ENCODE measurements at regions not wholly inside any gene's neighbourhood (a gene's known extent, or its start where the extent isn't known, plus 50 kb on each side); places are given as distances from the start of the nearest gene placed in this dataset.
"Not testable (repeated sequence)": the region's sequence is repeated elsewhere in the genome, so short reads cannot be mapped to it uniquely, and the experiment has no call there.

DNA sequence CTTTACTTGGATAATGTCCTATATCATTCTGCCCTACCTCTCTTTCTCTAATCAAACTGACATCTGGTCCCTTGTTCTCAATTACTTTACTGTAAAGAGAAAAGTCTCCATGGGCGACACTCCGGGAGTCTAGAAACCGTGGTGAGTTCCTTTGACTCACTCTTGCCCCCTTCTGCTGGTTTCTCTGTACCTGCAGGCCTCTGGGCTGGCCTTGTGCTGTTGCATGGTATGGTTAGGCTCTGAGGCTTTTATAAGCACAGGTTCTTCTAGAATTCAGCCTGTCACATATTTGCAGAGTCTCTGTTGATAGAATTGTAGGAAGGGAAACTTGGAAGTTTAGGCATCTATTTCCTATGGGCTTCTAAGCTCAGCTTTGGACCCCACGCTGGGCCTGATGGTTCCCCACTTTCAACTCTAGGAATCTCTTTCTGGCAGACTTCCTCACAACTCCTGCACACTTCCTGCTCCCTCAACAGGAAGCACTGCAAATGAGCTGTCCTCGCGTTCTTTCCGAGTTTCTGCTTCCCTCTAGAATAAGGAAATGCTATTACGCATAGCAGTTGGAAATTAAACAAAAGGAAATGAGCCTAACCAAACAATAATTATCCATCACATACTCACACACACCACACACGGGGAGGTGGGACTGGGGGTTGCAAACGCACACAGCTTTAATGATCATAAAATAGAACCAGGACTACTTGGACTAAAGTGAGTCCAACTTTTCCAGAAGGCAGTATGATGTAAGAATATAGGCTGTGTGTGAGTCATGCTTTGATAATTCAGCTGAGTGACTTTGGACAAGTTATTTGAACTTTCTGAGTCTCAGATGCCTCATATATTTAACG is 683.3 kb downstream of the QKI start:
- DNase-seq = no peak

DNA sequence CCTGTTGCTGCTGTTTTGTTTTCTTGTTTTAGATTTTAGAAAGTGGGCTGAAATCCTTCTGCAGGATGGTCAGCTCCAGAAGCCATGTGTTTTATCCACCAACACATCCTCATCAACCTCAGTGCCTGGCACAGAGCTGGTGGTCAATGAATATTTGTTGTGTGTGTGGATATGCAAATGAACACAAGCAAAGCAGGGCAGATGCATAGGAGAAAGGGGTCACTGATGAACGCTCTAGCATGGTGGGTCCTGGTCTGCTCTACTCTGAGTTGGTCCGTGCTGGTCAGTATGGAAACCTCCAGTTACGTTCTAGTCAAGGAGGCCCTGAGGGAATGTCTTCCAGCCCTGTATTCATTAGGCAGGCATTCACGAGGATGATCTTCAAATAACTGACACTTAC is 682.5 kb downstream of the QKI start:
- no peak for DNase-seq

DNA sequence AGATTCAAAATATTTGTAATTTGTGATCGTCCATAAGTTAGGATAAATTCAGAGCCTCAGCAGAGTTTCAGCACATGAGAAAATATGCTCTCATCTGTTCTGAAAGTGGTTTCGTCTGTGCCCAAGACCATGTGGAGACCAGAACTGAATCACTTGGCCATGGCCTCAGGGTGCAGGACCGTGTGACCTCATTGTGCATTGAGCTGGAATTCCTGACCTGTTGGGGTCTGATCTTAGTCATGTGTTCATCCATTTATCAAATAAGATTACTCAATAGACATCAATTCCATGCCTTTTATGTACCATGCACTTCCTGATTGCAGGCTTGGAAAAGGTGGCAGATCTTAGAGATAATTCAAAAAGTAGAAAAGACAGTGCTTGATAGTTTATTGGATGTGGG is 680.5 kb downstream of the QKI start:
- no peak for DNase-seq

DNA sequence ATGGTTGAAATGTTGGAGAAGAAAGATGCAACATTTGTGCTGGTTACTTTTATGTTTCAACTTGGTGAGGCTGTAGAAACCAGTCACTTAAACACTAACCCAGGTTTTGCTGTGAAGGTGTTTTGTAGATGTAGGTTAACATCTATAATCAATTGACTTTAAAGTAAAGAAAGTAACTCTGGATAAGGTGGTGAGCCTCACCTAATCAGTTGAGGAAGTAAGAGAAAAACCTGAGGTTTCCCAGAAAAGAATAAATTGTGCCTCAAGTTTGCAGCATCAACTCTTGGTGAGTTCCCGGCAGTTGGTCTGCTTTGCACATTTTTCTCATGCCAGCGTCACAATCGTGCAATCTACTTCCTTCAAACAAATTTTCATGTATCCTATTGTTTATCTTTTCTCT is 673.4 kb downstream of the QKI start:
- DNase-seq = no peak

DNA sequence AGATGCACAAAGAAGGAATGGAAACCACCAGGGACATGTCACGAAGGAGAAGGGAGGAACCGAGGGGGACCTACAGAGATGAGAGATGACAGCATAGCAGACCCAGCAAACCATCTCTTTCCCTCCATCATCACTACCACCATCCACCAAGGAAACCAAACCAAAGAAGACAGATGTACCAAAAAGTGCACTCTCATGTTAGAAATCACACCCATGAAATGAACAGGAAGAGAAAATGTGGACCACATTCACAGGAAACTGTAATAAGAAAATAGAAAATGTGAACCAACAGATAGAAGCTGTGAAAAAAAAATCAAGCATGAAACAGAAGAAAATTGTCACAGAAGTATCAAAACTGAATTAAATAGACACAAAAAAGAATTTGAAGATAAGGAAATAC is 672.7 kb downstream of the QKI start:
- DNase-seq = no peak

DNA sequence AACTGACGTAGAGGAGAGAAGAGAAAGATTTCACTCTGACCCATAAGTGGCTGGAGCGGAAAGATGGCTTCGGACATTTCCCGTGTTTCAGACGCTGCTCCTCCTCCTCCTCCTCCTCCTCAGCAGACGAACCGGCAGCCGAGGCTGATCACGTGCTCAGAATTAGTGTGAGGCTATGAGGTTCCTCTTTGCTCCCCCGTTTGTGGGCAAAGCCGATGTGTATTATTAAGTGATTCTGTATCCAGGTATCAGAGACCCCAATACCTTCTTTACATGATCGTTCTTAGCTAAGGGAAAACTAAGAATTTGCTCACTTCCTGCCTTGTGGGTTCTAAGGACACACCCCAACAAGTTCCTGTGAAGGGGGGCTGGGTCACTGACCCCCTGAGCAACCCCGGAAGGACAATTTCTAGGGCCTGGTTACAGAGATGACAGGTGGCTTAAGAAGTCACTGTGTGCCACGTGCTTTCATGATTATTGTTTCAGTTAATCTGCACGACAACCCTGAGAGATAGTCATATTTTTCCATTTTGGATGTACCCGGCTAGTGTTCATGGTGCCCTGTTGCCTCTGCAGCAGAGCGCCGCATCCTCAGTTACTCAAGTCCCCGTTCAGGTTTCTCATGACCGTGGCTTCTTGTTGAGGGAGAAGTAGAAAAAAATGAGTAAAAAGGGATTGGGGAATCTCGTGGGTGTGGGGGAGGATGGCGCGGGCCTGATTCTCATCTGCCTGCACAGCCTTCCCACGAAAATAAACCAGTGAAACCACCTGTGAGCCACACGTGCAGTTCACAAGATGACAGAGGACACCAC is 671.8 kb downstream of the QKI start:
- DNase-seq = no peak

DNA sequence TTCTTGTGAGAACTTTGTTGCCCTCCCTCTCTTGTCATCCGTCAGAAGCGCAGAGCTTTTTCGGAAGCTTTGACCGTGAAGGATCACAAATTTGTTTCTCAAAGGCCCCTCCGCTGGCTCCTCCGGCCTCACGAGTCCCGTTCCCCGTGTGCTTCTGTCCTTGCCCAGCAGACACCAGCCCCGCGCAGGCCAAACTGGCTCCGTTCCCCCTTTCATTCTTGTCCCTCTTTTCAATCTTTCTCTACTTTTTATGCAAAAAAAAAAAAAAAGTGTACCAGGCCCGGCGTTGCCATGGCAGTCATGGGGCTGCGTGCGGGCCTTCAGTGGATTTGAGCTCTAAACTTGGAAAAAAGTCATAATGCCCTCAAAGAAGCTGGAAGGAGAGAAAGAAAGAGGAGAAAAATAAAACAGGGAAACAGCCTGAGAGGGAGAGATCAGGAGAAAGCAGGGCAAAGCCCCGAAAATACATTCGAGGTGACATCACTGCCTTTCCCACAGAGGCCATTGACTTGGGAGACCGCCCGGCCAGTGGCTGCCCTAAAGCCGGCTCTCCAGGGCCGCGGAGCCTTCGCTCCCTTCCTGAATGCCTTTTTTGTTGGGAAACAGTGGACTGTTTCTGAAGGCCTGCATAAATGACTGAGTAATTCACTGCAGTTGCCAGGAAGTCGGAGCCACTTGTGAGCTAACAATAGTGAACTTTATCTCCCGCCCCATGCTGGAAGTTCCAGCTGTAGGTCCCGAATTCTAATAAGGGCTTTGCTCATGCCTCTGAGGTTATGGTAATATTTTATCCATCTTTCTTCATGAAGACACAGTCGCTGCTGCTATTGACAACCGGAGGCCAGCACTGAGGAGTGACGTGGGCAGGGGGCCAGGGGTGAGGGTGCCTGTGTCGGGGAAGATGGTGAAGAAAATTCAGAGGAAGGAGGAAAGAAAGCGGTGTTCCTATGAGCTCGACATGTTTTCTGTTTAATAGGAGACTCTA is 670.9 kb downstream of the QKI start:
- no peak for DNase-seq

DNA sequence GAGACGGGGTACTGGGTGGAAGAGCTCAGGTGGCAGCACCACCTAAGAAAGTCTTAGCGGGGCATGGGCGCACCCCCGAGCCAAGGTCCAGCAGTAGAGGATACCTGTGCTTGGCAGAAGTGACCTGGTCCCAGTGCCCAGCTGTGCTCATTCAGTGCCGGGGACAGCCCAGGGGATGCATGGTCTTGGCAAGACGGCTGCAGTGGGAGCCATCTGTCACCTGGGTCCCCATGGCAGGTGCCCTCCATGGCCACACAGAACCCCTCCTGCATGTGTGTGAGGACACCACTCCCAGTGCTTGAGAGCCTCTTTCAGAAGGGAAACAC is 664.7 kb downstream of the QKI start:
- DNase-seq = no peak

DNA sequence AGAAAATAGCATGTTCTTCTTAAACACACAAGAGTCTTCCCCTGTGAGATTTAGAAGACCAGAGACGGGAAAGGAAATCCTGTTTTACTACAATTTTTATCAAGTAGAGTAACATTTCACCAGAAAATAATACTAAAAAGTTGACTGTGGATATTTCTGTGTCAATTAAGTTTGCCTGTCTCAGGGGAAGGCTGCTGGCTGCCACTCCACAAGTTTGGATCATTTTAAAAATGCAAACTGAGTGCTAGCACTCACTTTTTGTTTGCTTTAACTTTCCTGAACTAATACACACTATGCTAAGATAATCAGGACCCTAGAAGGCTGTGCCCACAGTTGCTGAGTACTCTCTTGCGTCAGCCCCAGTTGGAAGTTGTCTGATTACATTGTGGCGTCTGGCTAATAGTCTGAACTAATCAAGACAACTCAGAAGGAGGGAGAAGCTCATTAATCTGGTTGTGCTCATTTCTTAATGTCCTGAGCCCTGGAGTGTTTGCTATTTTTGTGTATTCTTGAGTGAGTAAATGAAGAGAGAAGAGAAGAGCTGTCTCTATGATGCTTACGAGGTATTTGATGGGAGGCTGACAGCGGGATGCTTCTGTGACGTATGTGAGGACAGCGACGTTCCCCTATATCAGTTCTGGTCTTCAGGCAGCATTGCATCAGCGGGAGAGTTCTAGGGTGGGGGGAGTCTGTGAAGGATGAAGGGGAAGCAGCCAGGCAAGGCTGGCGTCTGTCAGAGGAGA is 664.2 kb downstream of the QKI start:
- DNase-seq = no peak

DNA sequence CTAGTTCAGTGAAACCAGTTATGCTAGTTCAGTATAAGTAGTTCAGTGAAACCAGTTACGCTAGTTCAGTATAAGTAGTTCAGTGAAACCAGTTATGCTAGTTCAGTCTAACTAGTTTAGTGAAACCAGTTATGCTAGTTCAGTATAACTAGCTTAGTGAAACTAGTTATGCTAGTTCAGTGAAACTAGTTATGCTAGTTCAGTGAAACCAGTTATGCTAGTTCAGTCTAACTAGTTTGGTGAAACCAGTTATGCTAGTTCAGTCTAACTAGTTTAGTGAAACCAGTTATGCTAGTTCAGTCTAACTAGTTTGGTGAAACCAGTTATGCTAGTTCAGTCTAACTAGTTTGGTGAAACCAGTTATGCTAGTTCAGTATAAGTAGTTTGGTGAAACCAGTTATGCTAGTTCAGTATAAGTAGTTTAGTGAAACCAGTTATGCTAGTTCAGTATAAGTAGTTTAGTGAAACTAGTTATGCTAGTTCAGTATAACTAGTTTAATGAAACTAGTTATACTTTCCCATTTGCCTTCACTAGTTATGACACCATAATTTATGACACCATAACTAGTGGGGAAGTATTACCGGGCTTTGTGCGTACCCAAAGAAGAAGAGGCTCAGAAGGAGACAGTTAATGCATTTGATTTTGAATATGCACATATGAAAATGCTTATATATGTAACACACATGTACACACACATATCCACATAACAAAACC is 662.5 kb downstream of the QKI start:
- not testable (repeated sequence) for DNase-seq

DNA sequence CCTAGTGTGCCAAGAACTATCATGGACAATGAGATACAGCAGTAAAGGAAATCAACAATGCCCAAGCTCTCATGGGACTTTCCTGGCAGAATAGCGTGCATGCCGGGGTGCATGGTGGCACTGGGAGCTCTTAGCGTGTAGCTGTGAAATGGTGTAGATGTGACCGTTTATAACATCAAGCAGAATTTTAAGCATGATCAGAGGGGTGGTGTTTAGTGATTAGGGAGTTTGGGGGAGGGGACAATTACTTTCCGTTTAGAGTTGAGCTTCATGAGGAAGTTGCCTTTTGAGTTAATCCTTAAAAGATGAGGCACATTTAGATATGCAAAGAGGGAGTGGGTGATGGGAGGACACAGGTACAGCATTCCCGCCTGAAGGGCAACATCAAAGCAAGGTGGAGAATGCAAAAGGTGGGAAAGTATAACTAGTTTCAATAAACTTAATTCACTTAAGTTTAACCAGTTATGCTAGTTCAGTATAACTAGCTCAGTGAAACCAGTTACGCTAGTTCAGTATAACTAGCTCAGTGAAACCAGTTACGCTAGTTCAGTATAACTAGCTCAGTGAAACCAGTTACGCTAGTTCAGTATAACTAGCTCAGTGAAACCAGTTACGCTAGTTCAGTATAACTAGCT is 661.6 kb downstream of the QKI start:
- no peak for DNase-seq

DNA sequence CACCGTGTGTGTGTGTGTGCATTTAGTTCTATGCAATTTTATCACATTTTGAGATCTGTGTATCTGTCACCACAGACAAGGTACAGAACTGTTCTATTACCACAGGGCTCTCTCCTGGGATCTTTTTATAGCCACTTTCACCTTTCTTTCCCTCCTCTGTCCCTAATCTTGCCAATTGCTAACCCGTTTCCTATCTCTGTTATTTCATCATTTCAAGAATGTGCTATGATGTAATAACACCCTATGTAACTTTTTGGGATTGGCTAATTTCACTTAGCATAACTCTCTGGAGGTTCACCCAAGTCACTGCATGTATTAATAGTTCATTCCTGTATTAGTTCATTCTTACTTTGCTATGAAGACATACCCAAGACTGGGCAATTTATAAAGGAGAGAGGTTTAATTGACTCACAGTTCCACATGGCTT is 657.7 kb downstream of the QKI start:
- DNase-seq = no peak

DNA sequence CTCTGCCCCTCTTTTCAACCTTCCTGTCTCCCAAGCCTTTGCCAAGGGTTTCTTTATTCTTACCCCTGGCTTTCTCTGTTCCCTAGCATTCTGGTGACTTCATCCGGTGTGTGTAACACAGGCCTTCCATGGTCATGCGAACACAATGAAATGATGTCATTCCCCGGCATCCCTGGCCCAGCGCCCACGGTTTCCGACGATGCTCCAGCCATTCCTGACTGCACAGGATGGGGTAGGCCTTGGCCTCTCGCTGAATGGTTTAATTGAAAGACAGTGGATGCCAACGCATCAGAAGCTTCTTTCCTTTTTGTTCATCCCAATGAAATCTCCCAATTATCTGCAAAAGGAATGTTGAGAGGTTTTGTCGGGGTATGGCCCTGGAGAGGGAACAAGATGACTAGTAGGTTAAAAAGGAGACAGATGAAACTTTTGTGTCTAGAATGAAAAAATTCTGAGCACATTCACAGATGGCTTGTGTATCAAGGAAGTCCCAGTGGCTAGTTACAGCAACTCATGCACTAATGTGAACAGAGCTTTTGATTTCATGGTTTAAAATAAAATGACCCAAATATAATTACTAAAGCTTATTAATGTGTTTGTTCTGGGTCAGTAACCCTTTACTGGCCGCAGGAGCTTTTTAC is 655.0 kb downstream of the QKI start:
- no peak for DNase-seq

DNA sequence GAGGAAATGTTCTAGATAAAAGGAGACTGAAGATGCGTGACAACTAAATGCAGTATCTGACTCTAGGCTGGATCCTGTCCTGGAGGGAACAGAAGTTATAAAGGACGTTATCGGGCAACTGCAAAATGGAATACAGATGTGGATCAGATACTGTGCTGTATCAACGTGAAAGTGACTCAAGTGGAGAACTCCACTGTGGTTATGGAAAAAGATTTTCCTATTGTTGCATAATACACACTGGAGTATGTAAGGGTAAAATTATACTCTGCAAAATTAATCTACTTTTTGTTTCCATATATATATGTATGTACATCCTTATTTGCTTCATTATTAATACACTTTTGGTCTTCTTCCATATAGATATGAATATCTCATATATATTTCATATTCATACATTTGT is 654.0 kb downstream of the QKI start:
- no peak for DNase-seq

DNA sequence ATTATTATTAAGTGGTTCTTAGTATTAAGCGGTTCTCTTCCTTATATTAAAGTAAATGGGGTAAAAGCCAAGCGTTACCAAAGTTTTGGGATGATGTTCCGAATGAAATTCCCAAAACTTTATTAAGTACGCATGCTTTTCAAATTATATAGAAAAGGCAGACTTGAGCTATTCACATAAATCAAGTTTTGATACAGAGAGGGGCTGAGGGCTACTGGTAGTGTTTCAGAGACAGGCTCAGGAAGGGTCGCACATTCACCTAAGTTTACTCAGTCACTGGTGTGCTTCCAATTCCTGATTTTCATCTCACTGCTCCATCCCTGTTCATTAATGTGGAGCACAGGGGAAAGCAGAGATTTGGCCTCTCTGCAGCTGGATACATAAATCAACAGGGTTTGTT is 652.2 kb downstream of the QKI start:
- DNase-seq = no peak

DNA sequence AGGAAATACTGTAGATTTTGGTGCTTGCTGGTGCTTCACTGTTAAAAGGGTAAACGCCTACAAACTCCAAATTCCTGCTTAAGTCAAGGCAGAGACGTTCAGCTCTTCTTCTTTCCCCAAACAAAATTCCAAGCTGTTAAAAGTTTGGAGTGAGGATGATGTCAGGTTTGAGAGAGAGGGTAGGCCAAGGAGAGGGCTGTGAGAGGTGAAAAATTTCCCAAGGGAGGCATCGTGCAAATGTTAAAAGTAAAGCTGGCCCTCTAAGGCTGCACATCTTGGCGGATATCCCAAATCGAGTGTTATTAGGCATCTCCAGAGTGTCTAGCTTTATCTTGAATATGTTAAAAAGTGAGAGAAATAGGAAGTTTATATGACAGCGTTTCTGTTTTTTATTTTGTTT is 651.8 kb downstream of the QKI start:
- DNase-seq = no peak

DNA sequence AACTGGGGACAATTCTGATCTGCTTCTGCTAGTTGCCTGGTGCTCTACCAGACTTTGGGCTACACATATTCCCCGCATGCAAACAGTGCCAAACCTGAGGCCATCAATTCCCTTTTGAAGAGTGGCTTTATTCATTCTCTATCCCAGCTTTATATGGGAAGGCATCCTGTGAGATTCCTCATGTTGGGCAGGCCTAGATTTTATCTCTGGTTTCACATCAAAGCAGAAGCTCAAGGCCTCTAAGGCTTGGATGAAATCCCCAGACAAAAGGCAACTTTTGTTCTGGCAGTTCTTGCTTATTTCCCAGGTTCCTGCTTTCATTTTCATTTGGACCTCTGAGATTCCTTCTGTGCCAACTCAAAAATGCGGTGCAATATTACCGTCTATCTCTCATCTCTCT is 648.8 kb downstream of the QKI start:
- no peak for DNase-seq

DNA sequence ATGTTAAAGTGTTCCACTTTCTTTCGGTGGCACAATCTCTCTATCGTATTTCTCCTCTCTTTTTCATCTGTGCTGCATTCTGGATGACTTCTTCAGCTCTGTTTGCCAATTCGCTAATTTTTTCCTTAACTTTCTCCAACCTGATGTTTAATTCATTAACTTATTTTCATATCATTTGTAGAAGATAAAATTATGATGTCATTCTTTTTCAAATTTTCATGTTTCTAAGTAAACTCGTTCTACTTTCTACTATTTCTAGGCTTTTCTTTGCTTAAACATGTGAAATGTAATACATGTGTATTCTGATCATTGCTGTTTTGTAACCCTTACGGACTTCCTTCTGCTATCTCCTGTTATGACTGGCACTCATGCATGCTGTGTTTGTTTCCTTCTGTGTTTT is 648.4 kb downstream of the QKI start:
- DNase-seq = no peak

DNA sequence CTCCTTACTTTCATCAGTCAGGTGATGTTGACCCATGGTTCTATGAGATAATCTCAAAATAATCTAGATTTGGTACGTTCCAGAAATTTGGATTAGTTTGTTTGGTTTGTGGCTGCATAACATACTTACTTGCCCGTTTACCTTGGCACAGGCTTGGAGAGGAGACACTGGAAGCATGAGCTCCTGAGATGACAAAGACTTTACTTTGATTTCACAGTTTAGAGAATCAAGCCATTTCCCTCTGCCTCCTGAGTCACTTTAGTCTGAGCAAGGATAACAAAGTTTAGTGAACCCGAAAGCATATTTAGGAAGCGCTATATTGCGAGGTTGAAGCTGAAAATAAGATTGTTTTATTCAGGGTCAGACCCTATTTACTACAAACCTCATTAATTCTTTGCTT is 643.4 kb downstream of the QKI start:
- no peak for DNase-seq

DNA sequence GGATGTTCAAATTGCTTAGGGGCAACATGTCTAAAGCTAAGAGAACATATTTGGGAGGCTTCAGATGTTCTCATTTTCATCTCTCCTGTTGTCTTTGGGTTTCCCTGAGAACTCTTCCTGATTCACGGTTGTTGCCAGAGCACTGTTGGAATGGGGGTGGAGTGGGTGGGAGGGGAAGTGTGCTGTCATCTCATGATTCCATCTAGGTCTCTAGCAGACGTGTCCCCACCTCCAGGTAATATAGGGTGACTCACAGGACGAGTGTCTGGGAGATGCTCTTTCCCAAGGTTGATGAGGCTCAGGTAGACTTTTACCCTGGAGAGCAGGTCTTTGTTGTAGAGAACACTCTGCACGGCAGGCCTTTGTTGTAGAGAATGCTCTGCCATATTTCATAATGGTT is 636.9 kb downstream of the QKI start:
- DNase-seq = no peak

DNA sequence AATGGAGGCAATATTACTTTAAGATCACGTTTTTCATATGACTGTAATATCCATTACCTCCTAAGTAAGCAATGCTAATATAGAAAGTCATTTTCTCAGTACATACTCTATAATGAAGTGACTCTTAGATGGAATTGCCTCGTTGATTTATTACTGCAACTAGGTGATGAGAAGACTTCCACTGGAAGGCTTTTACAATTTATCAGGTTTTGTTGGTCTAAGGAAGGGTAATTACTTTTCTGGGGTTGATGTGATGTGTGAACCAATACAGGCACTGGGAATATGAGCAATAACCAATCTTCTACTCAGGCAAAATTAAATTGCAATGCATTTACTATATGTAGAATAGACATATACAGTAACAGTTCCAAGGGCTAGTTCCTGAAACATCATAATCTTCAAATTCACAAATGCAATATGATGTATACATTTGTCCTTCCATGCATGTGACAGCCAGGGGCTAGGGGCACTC is 635.0 kb downstream of the QKI start:
- no peak for DNase-seq
